Ascending aorta (tissue), 2 donors: ENCODE measurements at regions not wholly inside any gene's neighbourhood (a gene's known extent, or its start where the extent isn't known, plus 50 kb on each side); places are given as distances from the start of the nearest gene placed in this dataset.

Experiments used
- DNase-seq, 2 donors: peaks; one replicate each; pipeline ENCODE4 v3.0.0-alpha.2; 2019; ENCODE audit warnings: low spot score in 2 of 2
- H3K27ac ChIP-seq, 2 donors: fragments of 200-600 bp; sonication (generic); one replicate each; pipeline ENCODE4 v1.5.1; 2016 to 2017; ENCODE audit warnings: mild to moderate bottlenecking in 1 of 2
- H3K27me3 ChIP-seq: fragments of 200-600 bp; sonication (generic); one replicate; pipeline ENCODE4 v1.5.1; 2017
- H3K36me3 ChIP-seq, 2 donors: fragments of 200-600 bp; sonication (generic); one replicate each; pipeline ENCODE4 v1.5.1; 2016
- H3K4me1 ChIP-seq, 2 donors: fragments of 200-600 bp; sonication (generic); one replicate each; pipeline ENCODE4 v1.5.1; 2016 to 2017; ENCODE audit warnings: mild to moderate bottlenecking in 1 of 2
- H3K4me3 ChIP-seq, 2 donors: fragments of 200-600 bp; sonication (generic); one replicate each; pipeline ENCODE4 v1.5.1; 2016 to 2017; ENCODE audit warnings: mild to moderate bottlenecking in 1 of 2
- H3K9me3 ChIP-seq, 2 donors: fragments of 200-600 bp; sonication (generic); one replicate each; pipeline ENCODE4 v1.5.1; 2016
- intact Hi-C: fragments of 100-400 bp; cut with DNase I; formaldehyde crosslinking; loops from one replicate; pipeline ENCODE4 v1.15.1; 2023
- TF ChIP-seq, protein P1 (sequence below), 3 experiments: fragments of 200-600 bp in 2 of 3; fragments of 450-650 bp in 1 of 3; sonication (generic) in 2 of 3; IDR thresholded peaks; one replicate each; pipeline ENCODE4 v1.5.1; 2016 to 2019; ENCODE audit warnings: antibody characterized with exemption in 3 of 3, mild to moderate bottlenecking in 1 of 3, moderate library complexity in 1 of 3

DNA sequence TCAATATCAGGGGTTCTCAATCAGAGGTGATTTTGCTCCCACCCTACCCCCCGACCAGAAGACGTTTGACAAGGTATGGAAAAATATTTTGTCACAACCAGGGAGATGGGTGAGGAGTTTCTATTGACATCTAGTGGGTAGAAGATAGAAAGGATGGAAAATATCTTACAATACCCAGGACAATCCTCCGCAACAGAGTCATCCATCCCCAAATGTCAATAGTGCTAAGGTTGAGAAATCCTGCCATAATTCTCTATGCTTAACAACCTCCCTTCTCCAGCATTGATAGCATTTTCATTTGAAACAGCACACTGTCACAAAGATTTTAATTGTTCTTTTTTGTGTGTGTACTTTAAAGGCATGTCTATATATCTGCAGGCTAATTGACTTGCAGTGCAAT lies 890.5 kb downstream of the PDHA2 start:
- Histone ChIP-seq H3K9me3 (no peaks in the 10 kb centered on the region), H3K36me3 (no peaks in the 10 kb centered on the region), H3K27ac (no peak overlapping the region), H3K27me3 (no peaks in the 10 kb centered on the region), H3K4me1 (no peaks in the 10 kb centered on the region), H3K4me3 (no peak overlapping the region)
- no peak for DNase-seq
- intact Hi-C loops: no loop called here
- TF ChIP-seq, protein P1, sequence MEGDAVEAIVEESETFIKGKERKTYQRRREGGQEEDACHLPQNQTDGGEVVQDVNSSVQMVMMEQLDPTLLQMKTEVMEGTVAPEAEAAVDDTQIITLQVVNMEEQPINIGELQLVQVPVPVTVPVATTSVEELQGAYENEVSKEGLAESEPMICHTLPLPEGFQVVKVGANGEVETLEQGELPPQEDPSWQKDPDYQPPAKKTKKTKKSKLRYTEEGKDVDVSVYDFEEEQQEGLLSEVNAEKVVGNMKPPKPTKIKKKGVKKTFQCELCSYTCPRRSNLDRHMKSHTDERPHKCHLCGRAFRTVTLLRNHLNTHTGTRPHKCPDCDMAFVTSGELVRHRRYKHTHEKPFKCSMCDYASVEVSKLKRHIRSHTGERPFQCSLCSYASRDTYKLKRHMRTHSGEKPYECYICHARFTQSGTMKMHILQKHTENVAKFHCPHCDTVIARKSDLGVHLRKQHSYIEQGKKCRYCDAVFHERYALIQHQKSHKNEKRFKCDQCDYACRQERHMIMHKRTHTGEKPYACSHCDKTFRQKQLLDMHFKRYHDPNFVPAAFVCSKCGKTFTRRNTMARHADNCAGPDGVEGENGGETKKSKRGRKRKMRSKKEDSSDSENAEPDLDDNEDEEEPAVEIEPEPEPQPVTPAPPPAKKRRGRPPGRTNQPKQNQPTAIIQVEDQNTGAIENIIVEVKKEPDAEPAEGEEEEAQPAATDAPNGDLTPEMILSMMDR (IDR thresholded peaks at IDR 0.05): no peak

DNA sequence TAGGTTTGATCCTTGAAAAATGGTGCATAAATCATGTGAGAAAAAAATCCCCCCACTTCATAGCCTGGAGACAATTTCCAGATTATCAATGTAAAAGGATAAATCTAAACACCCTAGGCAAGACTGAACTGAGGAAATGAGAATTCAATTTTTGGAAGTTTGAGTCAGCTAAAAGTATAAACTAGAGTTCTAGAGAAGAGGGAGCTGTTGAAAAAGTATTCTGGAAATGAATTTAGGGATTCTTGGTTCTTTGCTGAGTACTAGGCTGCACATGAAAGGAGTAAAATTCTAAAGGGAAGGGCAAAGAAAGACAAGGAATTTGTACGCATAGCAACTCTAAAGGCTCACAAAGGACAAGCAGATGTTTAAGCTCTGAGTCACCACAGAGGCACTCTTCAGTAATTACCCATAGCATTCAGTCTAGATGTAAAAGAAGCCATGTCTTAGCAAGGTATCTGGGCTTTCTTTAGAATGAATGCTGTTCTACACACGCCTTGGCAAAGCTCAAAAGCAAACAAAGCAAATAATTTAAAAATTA lies 896.5 kb downstream of the PDHA2 start:
- no peaks in the 10 kb centered on the region for H3K27me3 ChIP-seq
- TF ChIP-seq, protein P1 (IDR thresholded peaks at IDR 0.05): no peak
- no peak for DNase-seq
- no peak overlapping the region for H3K27ac ChIP-seq
- intact Hi-C loops: no loop called here
- no peaks in the 10 kb centered on the region for H3K9me3 ChIP-seq
- no peaks in the 10 kb centered on the region for H3K36me3 ChIP-seq
- no peak overlapping the region for H3K4me3 ChIP-seq
- H3K4me1 ChIP-seq: no peaks in the 10 kb centered on the region

DNA sequence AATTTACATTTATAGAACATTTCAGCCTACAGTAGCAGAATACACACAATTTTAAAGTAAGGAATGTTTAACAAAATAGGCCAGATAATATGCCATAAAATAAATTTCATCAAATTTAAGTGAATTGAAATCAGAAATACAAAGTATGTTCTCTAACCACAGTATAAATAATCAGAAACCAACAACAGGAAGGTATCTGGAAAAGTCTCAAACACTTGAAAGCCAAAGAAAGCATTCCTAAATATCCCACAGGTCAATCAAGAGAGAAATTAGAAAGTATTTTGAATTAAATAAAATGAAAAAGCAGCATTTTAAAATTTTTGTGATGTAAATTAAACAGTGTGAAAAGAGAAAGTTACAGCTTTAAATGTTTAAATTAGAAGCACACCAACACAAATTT lies 899.2 kb downstream of the PDHA2 start:
- H3K9me3 ChIP-seq: no peaks in the 10 kb centered on the region
- intact Hi-C loops: no loop called here
- H3K27ac ChIP-seq: no peak overlapping the region
- TF ChIP-seq, protein P1 (IDR thresholded peaks at IDR 0.05): no peak
- no peak for DNase-seq
- no peaks in the 10 kb centered on the region for H3K36me3 ChIP-seq
- no peak overlapping the region for H3K4me3 ChIP-seq
- H3K4me1 ChIP-seq: no peaks in the 10 kb centered on the region
- no peaks in the 10 kb centered on the region for H3K27me3 ChIP-seq

DNA sequence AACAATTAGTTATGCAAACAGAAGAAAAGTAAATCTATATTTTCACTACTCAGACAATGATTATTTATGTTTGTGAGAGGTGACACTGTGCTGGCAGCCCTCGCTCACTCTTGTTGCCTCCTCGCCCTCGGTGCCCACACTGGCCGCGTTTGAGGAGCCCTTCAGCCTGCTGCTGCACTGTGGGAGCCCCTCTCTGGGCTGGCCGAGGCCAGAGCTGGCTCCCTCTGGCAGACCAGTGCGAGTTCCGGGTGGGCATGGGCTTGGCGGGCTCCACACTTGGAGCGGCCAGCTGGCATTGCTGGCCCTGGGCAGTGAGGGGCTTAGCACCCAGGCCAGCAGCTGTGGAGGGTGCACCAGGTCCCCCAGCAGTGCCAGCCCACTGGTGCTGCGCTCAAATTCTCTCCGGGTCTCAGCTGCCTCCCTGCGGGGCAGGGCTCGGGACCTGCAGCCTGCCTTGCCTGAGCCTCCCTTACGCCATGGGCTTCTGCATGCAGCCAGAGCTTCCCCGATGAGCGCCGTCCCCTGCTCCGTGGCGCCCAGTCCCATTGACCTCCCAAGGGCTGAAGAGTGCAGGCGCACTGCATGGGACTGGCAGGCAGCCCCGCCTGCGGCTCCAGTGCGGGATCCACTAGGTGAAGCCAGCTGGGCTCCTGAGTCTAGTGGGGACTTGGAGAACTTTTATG lies 902.6 kb downstream of the PDHA2 start:
- DNase-seq: no peak
- Histone ChIP-seq H3K4me3 (no peak overlapping the region), H3K36me3 (no peaks in the 10 kb centered on the region), H3K4me1 (no peaks in the 10 kb centered on the region), H3K27ac (no peak overlapping the region), H3K27me3 (no peaks in the 10 kb centered on the region), H3K9me3 (no peaks in the 10 kb centered on the region)
- TF ChIP-seq, protein P1 (IDR thresholded peaks at IDR 0.05): no peak
- intact Hi-C loops: no loop called here

DNA sequence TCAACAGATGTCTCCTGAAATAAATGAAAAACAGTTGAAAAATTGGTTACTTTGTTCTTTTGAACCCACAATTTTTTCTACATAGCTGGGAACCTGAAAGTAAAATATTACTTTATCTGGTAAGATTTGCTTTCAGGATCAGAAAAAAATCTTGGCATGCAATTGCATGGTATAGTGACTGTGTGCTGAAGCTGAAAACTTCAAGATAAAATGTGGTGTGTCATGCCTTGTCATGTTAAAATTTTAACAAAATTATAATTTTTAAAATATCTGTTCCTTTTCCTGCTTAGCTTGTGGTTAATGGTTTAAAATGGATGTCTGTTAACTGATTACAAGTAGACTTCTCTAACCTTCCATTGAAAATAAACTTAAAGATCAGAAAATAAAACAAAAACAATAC lies 904.8 kb downstream of the PDHA2 start:
- H3K4me3 ChIP-seq: no peak overlapping the region

More for the DNA sequence above, 904.8 kb downstream of the PDHA2 start:
- no peak overlapping the region for H3K27ac ChIP-seq
- no peaks in the 10 kb centered on the region for H3K36me3 ChIP-seq
- TF ChIP-seq, protein P1 (IDR thresholded peaks at IDR 0.05): no peak
- DNase-seq: no peak
- H3K27me3 ChIP-seq: no peaks in the 10 kb centered on the region
- no peaks in the 10 kb centered on the region for H3K4me1 ChIP-seq
- H3K9me3 ChIP-seq: no peaks in the 10 kb centered on the region
- intact Hi-C loops: no loop called here
